Breast epithelium (tissue), 4 donors: ENCODE measurements at regions not wholly inside any gene's neighbourhood (a gene's known extent, or its start where the extent isn't known, plus 50 kb on each side); places are given as distances from the start of the nearest gene placed in this dataset.

Experiments used
- DNase-seq, 2 donors: peaks; one replicate each; pipeline ENCODE4 v3.0.0-alpha.2; 2019; ENCODE audit warnings: low spot score in 2 of 2
- H3K27ac ChIP-seq, 2 donors: fragments of 200-600 bp; sonication (generic) in 1 of 2; one replicate each; pipeline ENCODE4 v1.5.1; 2016 to 2019; ENCODE audit warnings: mild to moderate bottlenecking in 1 of 2
- H3K27me3 ChIP-seq, 2 donors: fragments of 200-600 bp; sonication (generic) in 1 of 2; one replicate each; pipeline versions ENCODE4 v1.5.1 to v1.6.0; 2017 to 2019; ENCODE audit warnings: control low read depth in 1 of 2, mild to moderate bottlenecking in 1 of 2
- H3K36me3 ChIP-seq: fragments of 200-600 bp; one replicate; pipeline ENCODE4 v1.5.1; 2019
- H3K4me1 ChIP-seq, 2 donors: fragments of 200-600 bp; sonication (generic); one replicate each; pipeline ENCODE4 v1.5.1; 2016 to 2019; ENCODE audit warnings: control low read depth in 1 of 2
- H3K4me3 ChIP-seq, 3 donors: fragments of 200-600 bp; sonication (generic); 1 replicate in 2 of 3; 2 replicates in 1 of 3; pipeline ENCODE4 v1.5.1; 2016 to 2019; ENCODE audit warnings: mild to moderate bottlenecking in 3 of 3, moderate library complexity in 2 of 3
- H3K9me3 ChIP-seq, 2 donors: fragments of 200-600 bp; sonication (generic) in 1 of 2; one replicate each; pipeline ENCODE4 v1.5.1; 2016 to 2019; ENCODE audit warnings: control low read depth in 1 of 2
- CTCF ChIP-seq, 3 donors: fragments of 450-650 bp; IDR thresholded peaks; one replicate each; pipeline ENCODE4 v1.5.1; 2016 to 2017; ENCODE audit warnings: antibody characterized with exemption in 3 of 3, mild to moderate bottlenecking in 3 of 3, moderate library complexity in 3 of 3
- POLR2A ChIP-seq: fragments of 450-650 bp; IDR thresholded peaks from one replicate; pipeline ENCODE4 v1.6.1; 2016; ENCODE audit warnings: antibody characterized with exemption, mild to moderate bottlenecking, moderate library complexity
- POLR2AphosphoS5 ChIP-seq, 3 donors: sonication (generic); formaldehyde crosslinking; IDR thresholded peaks; one replicate each; pipeline ENCODE4 v1.6.1; 2017; ENCODE audit warnings: antibody characterized with exemption in 3 of 3
- intact Hi-C: fragments of 100-400 bp; cut with DNase I; formaldehyde crosslinking; loops from one replicate; pipeline ENCODE4 v1.15.1; 2023; ENCODE audit warnings: low total_unique reads

GRCh38 chr10:6321880-6322279 lies 119.1 kb downstream of the PFKFB3 start:
- TF ChIP-seq POLR2AphosphoS5 (IDR thresholded peaks at IDR 0.05) (no peak), CTCF (IDR thresholded peaks at IDR 0.05) (no peak), POLR2A (no peak)
- Histone ChIP-seq H3K9me3 (no peaks in the 10 kb centered on the region), H3K4me3 (no peak overlapping the region), H3K27ac (no peak overlapping the region), H3K4me1 (no peaks in the 10 kb centered on the region), H3K27me3 (no peaks in the 10 kb centered on the region), H3K36me3 (no peaks in the 10 kb centered on the region)
- intact Hi-C loops, result no loop called here
- no peak for DNase-seq

- H3K27me3 ChIP-seq, result no peaks in the 10 kb centered on the region
- no peak overlapping the region for H3K27ac ChIP-seq
- H3K36me3 ChIP-seq, result no peaks in the 10 kb centered on the region
- TF ChIP-seq CTCF (IDR thresholded peaks at IDR 0.05) (no peak), POLR2AphosphoS5 (IDR thresholded peaks at IDR 0.05) (no peak), POLR2A (no peak)
- H3K9me3 ChIP-seq, result no peaks in the 10 kb centered on the region
- H3K4me3 ChIP-seq, result no peak overlapping the region
- DNase-seq, result no peak
- no peaks in the 10 kb centered on the region for H3K4me1 ChIP-seq
- intact Hi-C loops, result no loop called here
These were observed 120.1 kb downstream of the PFKFB3 start for GRCh38 chr10:6322805-6323204.

GRCh38 chr10:6327961-6328698 lies 125.4 kb downstream of the PFKFB3 start:
- intact Hi-C loops, result no loop called here
- H3K9me3 ChIP-seq, result peaks cover 0 to 4% of the 10 kb centered on the region in 2 donors
- no peak overlapping the region for H3K4me3 ChIP-seq
- no peaks in the 10 kb centered on the region for H3K36me3 ChIP-seq
- no peak overlapping the region for H3K27ac ChIP-seq
- TF ChIP-seq POLR2AphosphoS5 (IDR thresholded peaks at IDR 0.05) (no peak), POLR2A (no peak), CTCF (IDR thresholded peaks at IDR 0.05) (no peak)
- H3K4me1 ChIP-seq, result no peaks in the 10 kb centered on the region
- H3K27me3 ChIP-seq, result no peaks in the 10 kb centered on the region
- DNase-seq, result no peak

- H3K9me3 ChIP-seq, result peaks cover 0 to 5% of the 10 kb centered on the region in 2 donors
- TF ChIP-seq POLR2AphosphoS5 (IDR thresholded peaks at IDR 0.05) (no peak), CTCF (IDR thresholded peaks at IDR 0.05) (no peak), POLR2A (no peak)
- no peaks in the 10 kb centered on the region for H3K27me3 ChIP-seq
- no peaks in the 10 kb centered on the region for H3K36me3 ChIP-seq
- no peak for DNase-seq
- intact Hi-C loops, result no loop called here
- no peaks in the 10 kb centered on the region for H3K4me1 ChIP-seq
- no peak overlapping the region for H3K27ac ChIP-seq
- H3K4me3 ChIP-seq, result no peak overlapping the region
These were observed 126.1 kb downstream of the PFKFB3 start for GRCh38 chr10:6328699-6329423.

GRCh38 chr10:6333086-6333485 lies 130.4 kb downstream of the PFKFB3 start:
- Histone ChIP-seq H3K27me3 (no peaks in the 10 kb centered on the region), H3K4me3 (no peak overlapping the region), H3K36me3 (no peaks in the 10 kb centered on the region), H3K4me1 (no peaks in the 10 kb centered on the region), H3K9me3 (peaks cover 0 to 5% of the 10 kb centered on the region in 2 donors), H3K27ac (no peak overlapping the region)
- DNase-seq, result no peak
- intact Hi-C loops, result no loop called here
- TF ChIP-seq POLR2AphosphoS5 (IDR thresholded peaks at IDR 0.05) (no peak), CTCF (IDR thresholded peaks at IDR 0.05) (no peak), POLR2A (no peak)
